Stomach (tissue), 8 donors: ENCODE measurements at regions not wholly inside any gene's neighbourhood (a gene's known extent, or its start where the extent isn't known, plus 50 kb on each side); places are given as distances from the start of the nearest gene placed in this dataset.

Experiments
- DNase-seq, 2 donors: peaks; one replicate each; pipeline versions ENCODE4 v3.0.0 to v3.0.0-alpha.2; 2013 to 2019
- H3K27ac ChIP-seq, 5 donors: fragments of 200-600 bp in 4 of 5; sonication (generic) in 4 of 5; one replicate each; pipeline ENCODE4 v1.5.1; 2013 to 2019; ENCODE audit warnings: mild to moderate bottlenecking in 1 of 5, moderate library complexity in 1 of 5
- H3K27me3 ChIP-seq, 3 donors: fragments of 200-600 bp; sonication (generic); one replicate each; pipeline ENCODE4 v1.5.1; 2017 to 2019; ENCODE audit warnings: mixed run types in 1 of 3
- H3K36me3 ChIP-seq, 4 donors: fragments of 200-600 bp; sonication (generic); 1 replicate in 3 of 4; 2 replicates in 1 of 4; pipeline ENCODE4 v1.5.1; 2016 to 2019
- H3K4me1 ChIP-seq, 4 donors: fragments of 200-600 bp; sonication (generic); one replicate each; pipeline ENCODE4 v1.5.1; 2016 to 2019
- H3K4me3 ChIP-seq, 4 donors: fragments of 200-600 bp; sonication (generic) in 3 of 4; one replicate each; pipeline ENCODE4 v1.5.1; 2016 to 2019; ENCODE audit warnings: mild to moderate bottlenecking in 1 of 4
- H3K9me3 ChIP-seq, 4 donors: fragments of 200-600 bp; sonication (generic); one replicate each; pipeline ENCODE4 v1.5.1; 2016 to 2019
- CTCF ChIP-seq, 7 experiments: fragments of 450-650 bp in 4 of 7; fragments of 200-600 bp in 3 of 7; sonication (generic) in 3 of 7; IDR thresholded peaks; one replicate each; pipeline ENCODE4 v1.5.1; 2016 to 2019; ENCODE audit warnings: antibody characterized with exemption in 7 of 7, control low read depth in 2 of 7, mild to moderate bottlenecking in 1 of 7
- EP300 ChIP-seq: sonication (generic); formaldehyde crosslinking; IDR thresholded peaks from one replicate; pipeline ENCODE4 v1.6.1; 2017; ENCODE audit warnings: antibody characterized with exemption
- POLR2A ChIP-seq, 4 donors: fragments of 450-650 bp; IDR thresholded peaks; one replicate each; pipeline ENCODE4 v1.6.1; 2016; ENCODE audit warnings: antibody characterized with exemption in 4 of 4, control low read depth in 2 of 4, mild to moderate bottlenecking in 1 of 4, moderate library complexity in 1 of 4
- POLR2AphosphoS5 ChIP-seq, 3 donors: sonication (generic); formaldehyde crosslinking; IDR thresholded peaks; one replicate each; pipeline ENCODE4 v1.6.1; 2016; ENCODE audit warnings: antibody characterized with exemption in 3 of 3
- WGBS, 5 donors: extraction: QIAGEN DNeasy Blood & Tissue Kit in 3 of 5; methylation state at CpG; one replicate each; pipeline versions ENCODE4 v1.1.5 to v1.1.7; 2013 to 2018; 5-methylcytosine and 5-hydroxymethylcytosine counted together
- intact Hi-C: fragments of 100-400 bp; cut with DNase I; formaldehyde crosslinking; loops from one replicate; pipeline ENCODE4 v1.15.1; 2023; ENCODE audit warnings: low total_unique reads
- donor health status: healthy with polysubstance abuse.
- donor health status: Bipolar disorder and iron deficiency.
- donor health status: healthy.

- Histone ChIP-seq H3K9me3 (no peaks in the 10 kb centered on the region), H3K4me3 (no peak overlapping the region), H3K4me1 (no peaks in the 10 kb centered on the region), H3K36me3 (no peaks in the 10 kb centered on the region), H3K27ac (no peak overlapping the region), H3K27me3 (no peaks in the 10 kb centered on the region)
- TF ChIP-seq EP300 = no peak
- no peak for TF ChIP-seq POLR2AphosphoS5 (IDR thresholded peaks at IDR 0.05)
- TF ChIP-seq POLR2A (IDR thresholded peaks at IDR 0.05) = no peak
- no peak for TF ChIP-seq CTCF (IDR thresholded peaks at IDR 0.05)
- WGBS, 5 donors = 41 to 59% (median 49%) methylated on average over 2 of the region's 2 CpGs
- intact Hi-C loops = no loop called here
- no peak for DNase-seq
These were observed 497.3 kb upstream of the BOD1L1 start for GRCh38 chr4:14124816-14125215.

GRCh38 chr4:14125375-14126129 lies 498.0 kb upstream of the BOD1L1 start:
- 33 to 56% (median 44%) methylated on average over 1 of the region's 1 CpG for WGBS, 5 donors

GRCh38 chr4:14130551-14130950 lies 503.0 kb upstream of the BOD1L1 start:
- Histone ChIP-seq H3K27ac (no peak overlapping the region), H3K4me3 (no peak overlapping the region), H3K4me1 (no peaks in the 10 kb centered on the region), H3K36me3 (no peaks in the 10 kb centered on the region), H3K27me3 (no peaks in the 10 kb centered on the region), H3K9me3 (no peaks in the 10 kb centered on the region)
- no peak for TF ChIP-seq POLR2A (IDR thresholded peaks at IDR 0.05)
- TF ChIP-seq EP300 = no peak
- no peak for TF ChIP-seq CTCF (IDR thresholded peaks at IDR 0.05)
- TF ChIP-seq POLR2AphosphoS5 (IDR thresholded peaks at IDR 0.05) = no peak
- WGBS, 5 donors = 40 to 62% (median 51%) methylated on average over 2 of the region's 2 CpGs
- DNase-seq = no peak
- intact Hi-C loops = no loop called here

More at GRCh38 chr4:14125375-14126129, 498.0 kb upstream of the BOD1L1 start:
- Histone ChIP-seq H3K27me3 (no peaks in the 10 kb centered on the region), H3K36me3 (no peaks in the 10 kb centered on the region), H3K4me1 (no peaks in the 10 kb centered on the region), H3K4me3 (no peak overlapping the region), H3K9me3 (no peaks in the 10 kb centered on the region), H3K27ac (no peak overlapping the region)
- TF ChIP-seq POLR2A (IDR thresholded peaks at IDR 0.05) = no peak
- no peak for TF ChIP-seq EP300
- no peak for TF ChIP-seq POLR2AphosphoS5 (IDR thresholded peaks at IDR 0.05)
- TF ChIP-seq CTCF (IDR thresholded peaks at IDR 0.05) = no peak
- intact Hi-C loops = no loop called here
- no peak for DNase-seq

GRCh38 chr4:14131335-14131734 lies 503.8 kb upstream of the BOD1L1 start:
- intact Hi-C loops = no loop called here
- H3K36me3 ChIP-seq = no peaks in the 10 kb centered on the region
- H3K4me3 ChIP-seq = no peak overlapping the region
- DNase-seq = no peak
- 67 to 83% (median 74%) methylated on average over 1 of the region's 1 CpG for WGBS, 5 donors
- no peak overlapping the region for H3K27ac ChIP-seq
- no peaks in the 10 kb centered on the region for H3K4me1 ChIP-seq
- TF ChIP-seq POLR2AphosphoS5 (IDR thresholded peaks at IDR 0.05) (no peak), EP300 (no peak), POLR2A (IDR thresholded peaks at IDR 0.05) (no peak)
- H3K9me3 ChIP-seq = no peaks in the 10 kb centered on the region
- no peaks in the 10 kb centered on the region for H3K27me3 ChIP-seq

GRCh38 chr4:14132301-14132700 lies 504.8 kb upstream of the BOD1L1 start:
- no peaks in the 10 kb centered on the region for H3K9me3 ChIP-seq
- H3K27me3 ChIP-seq = no peaks in the 10 kb centered on the region

More at GRCh38 chr4:14132301-14132700, 504.8 kb upstream of the BOD1L1 start:
- WGBS, 5 donors = 90 to 97% (median 92%) methylated on average over 1 of the region's 1 CpG
- TF ChIP-seq EP300 (no peak), CTCF (IDR thresholded peaks at IDR 0.05) (no peak), POLR2AphosphoS5 (IDR thresholded peaks at IDR 0.05) (no peak), POLR2A (IDR thresholded peaks at IDR 0.05) (no peak)
- Histone ChIP-seq H3K27ac (no peak overlapping the region), H3K4me1 (no peaks in the 10 kb centered on the region), H3K4me3 (no peak overlapping the region), H3K36me3 (no peaks in the 10 kb centered on the region)
- intact Hi-C loops = no loop called here
- DNase-seq = no peak
